ENCODE measurements at regions not wholly inside any gene's neighbourhood (a gene's known extent, or its start where the extent isn't known, plus 50 kb on each side); places are given as distances from the start of the nearest gene placed in this dataset.

- Mint-ChIP-seq H3K4me3 (no peak overlapping the region), H3K36me3 (ENCODE audit: insufficient read depth in 1 of 3, low read depth in 3 of 3) (peaks cover 9 to 18% (median 12%) of the 10 kb centered on the region in 3 experiments), H3K4me1 (peaks cover 0 to 2% of the 10 kb centered on the region in 2 experiments; a peak in 2 of 4 replicates), H3K27ac (no peak overlapping the region), H3K9me3 (peaks cover 19 to 21% of the 10 kb centered on the region in 2 experiments), H3K27me3 (ENCODE audit: low read depth) (no peaks in the 10 kb centered on the region)
- no peak overlapping the region for H3K4ac ChIP-seq (ENCODE audit: low read depth, low read length)
- no peak for DNase-seq
- no peaks in the 10 kb centered on the region for H4K20me1 ChIP-seq (ENCODE audit: control insufficient read depth, insufficient read depth, insufficient read length)
- H3K27ac ChIP-seq (ENCODE audit: insufficient read length, low read depth, low read length): no peak overlapping the region
- no peak overlapping the region for H3T11ph ChIP-seq (ENCODE audit: low read length)
- no peak overlapping the region for H2AFZ ChIP-seq (ENCODE audit: low read length)
- no peaks in the 10 kb centered on the region for H3K79me2 ChIP-seq (ENCODE audit: insufficient read depth, low read length)
- no peak overlapping the region for H3K18ac ChIP-seq (ENCODE audit: insufficient read length, low read depth, low read length)
- H3K9ac ChIP-seq (ENCODE audit: extremely low read depth, insufficient read length, low read length): no peak overlapping the region
- no peak overlapping the region for H4K5ac ChIP-seq (ENCODE audit: insufficient read length, low read depth, low read length)
- H2AK5ac ChIP-seq (ENCODE audit: insufficient read length, low read length): no peak overlapping the region
- no CpG with 5 or more reads among the region's 1 CpG for WGBS (ENCODE audit: extremely low coverage, insufficient read length, low lambda C conversion rate)
- H3K23ac ChIP-seq (ENCODE audit: insufficient read length, low read depth, low read length): no peak overlapping the region
- H3K27me3 ChIP-seq (ENCODE audit: insufficient read depth, low read length): no peaks in the 10 kb centered on the region
- H3K23me2 ChIP-seq (ENCODE audit: insufficient read length, low read depth, low read length, poor library complexity, severe bottlenecking): no peaks in the 10 kb centered on the region
- H2BK12ac ChIP-seq (ENCODE audit: insufficient read length, low read depth, low read length): no peak overlapping the region
- no peak overlapping the region for H2BK15ac ChIP-seq (ENCODE audit: low read depth, low read length)
- no peak overlapping the region for H2BK20ac ChIP-seq (ENCODE audit: low read depth, low read length, poor library complexity, severe bottlenecking)
- H2BK120ac ChIP-seq (ENCODE audit: low read depth, low read length, poor library complexity, severe bottlenecking): no peak overlapping the region
- H3K4me1 ChIP-seq (ENCODE audit: insufficient read depth, low read length): no peaks in the 10 kb centered on the region
- H3K4me2 ChIP-seq (ENCODE audit: insufficient read depth, insufficient read length, low read length): no peak overlapping the region
- no peak overlapping the region for H4K8ac ChIP-seq (replicated peaks; ENCODE audit: insufficient read length, low read depth, low read length)
- H3K9me3 ChIP-seq (ENCODE audit: control insufficient read depth, low read depth, low read length): no peaks in the 10 kb centered on the region
- H3K79me1 ChIP-seq (ENCODE audit: insufficient read depth, low read depth, low read length, poor library complexity, severe bottlenecking): no peaks in the 10 kb centered on the region
- no peak overlapping the region for H4K91ac ChIP-seq (ENCODE audit: insufficient read length, low read depth, low read length)
- TF ChIP-seq CTCF (conservative IDR thresholded peaks at IDR 0.05): no peak
- no peak overlapping the region for H3K56ac ChIP-seq (ENCODE audit: insufficient read length, low read depth, low read length)
- no peak overlapping the region for H3K14ac ChIP-seq (ENCODE audit: insufficient read depth, low read length)
- no peak overlapping the region for H2BK5ac ChIP-seq (ENCODE audit: insufficient read length, low read length)
These were observed 315.4 kb upstream of the IGFBP7 start for GRCh38 chr4:57425610-57426009.
